HFF-Myc (cell line): ENCODE measurements at regions not wholly inside any gene's neighbourhood (a gene's known extent, or its start where the extent isn't known, plus 50 kb on each side); places are given as distances from the start of the nearest gene placed in this dataset.
"Not testable (repeated sequence)": the region's sequence is repeated elsewhere in the genome, so short reads cannot be mapped to it uniquely, and the experiment has no call there.

Source experiments
- DNase-seq: peaks from one replicate; pipeline ENCODE4 v3.0.0-alpha.2; 2011; ENCODE audit warnings: low read depth; ENCODE audit errors: extremely low read depth
- H3K4me3 ChIP-seq: replicated peaks from 2 replicates; pipeline ENCODE4 v1.5.1; 2011; ENCODE audit warnings: low read depth, mild to moderate bottlenecking, control low read depth, low read length
- CTCF ChIP-seq: IDR thresholded peaks from 2 replicates; pipeline ENCODE4 v1.5.1; 2012; ENCODE audit warnings: mild to moderate bottlenecking, low read depth, low read length, control low read depth; ENCODE audit errors: missing control alignments

GRCh38 chrX:151042842-151043241 is 59.7 kb downstream of the HMGB3 start:
- H3K4me3 ChIP-seq: no peak overlapping the region
- TF ChIP-seq CTCF: no peak
- no peak for DNase-seq

- H3K4me3 ChIP-seq: not testable (repeated sequence)
Measured at GRCh38 chrX:151066373-151066772, 83.2 kb downstream of the HMGB3 start.

GRCh38 chrX:151073767-151074166 is 90.6 kb downstream of the HMGB3 start:
- no peak overlapping the region for H3K4me3 ChIP-seq
- no peak for TF ChIP-seq CTCF
- DNase-seq: no peak

More at GRCh38 chrX:151066373-151066772, 83.2 kb downstream of the HMGB3 start:
- DNase-seq: not testable (repeated sequence)

GRCh38 chrX:151081016-151081415 is 95.4 kb upstream of the GPR50 start:
- no peak for TF ChIP-seq CTCF
- no peak for DNase-seq
- no peak overlapping the region for H3K4me3 ChIP-seq

GRCh38 chrX:151082077-151082948 is 94.1 kb upstream of the GPR50 start:
- no peak overlapping the region for H3K4me3 ChIP-seq
- TF ChIP-seq CTCF: peak; percentile 75
- DNase-seq: peak; percentile 6

- DNase-seq: no peak
- no peak for TF ChIP-seq CTCF
- H3K4me3 ChIP-seq: no peak overlapping the region
Measured at GRCh38 chrX:151084454-151084853, 91.9 kb upstream of the GPR50 start.

- TF ChIP-seq CTCF: no peak
- no peak for DNase-seq
- no peak overlapping the region for H3K4me3 ChIP-seq
Measured at GRCh38 chrX:151085207-151085606, 91.2 kb upstream of the GPR50 start.
